Mammary epithelial cell (primary cell): ENCODE measurements at regions not wholly inside any gene's neighbourhood (a gene's known extent, or its start where the extent isn't known, plus 50 kb on each side); places are given as distances from the start of the nearest gene placed in this dataset.

Experiments
- CTCF ChIP-seq, 2 donors: IDR thresholded peaks in 1 of 2; conservative IDR thresholded peaks in 1 of 2; 2 replicates each; pipeline ENCODE4 v1.5.1; 2011 to 2012; ENCODE audit warnings: inconsistent platforms in 2 of 2, low read length in 2 of 2, mild to moderate bottlenecking in 2 of 2, control low read depth in 1 of 2, low read depth in 1 of 2; ENCODE audit not compliant: insufficient read depth in 1 of 2; ENCODE audit errors: extremely low read depth in 1 of 2
- EZH2 ChIP-seq: IDR thresholded peaks from 2 replicates; pipeline ENCODE4 v1.6.1; 2012; ENCODE audit warnings: low read length, inconsistent platforms, borderline replicate concordance

GRCh38 chr1:218030846-218031245 is 254.2 kb upstream of the RRP15 start:
- TF ChIP-seq CTCF (conservative IDR thresholded peaks at IDR 0.05 in 1 of 2, IDR thresholded peaks at IDR 0.05 in 1 of 2; ENCODE audit: extremely low read depth in 1 of 2, insufficient read depth in 1 of 2, low read depth in 1 of 2, low read length in 2 of 2) (no peak), EZH2 (no peak)
